IMR-90 (cell line): ENCODE measurements at regions not wholly inside any gene's neighbourhood (a gene's known extent, or its start where the extent isn't known, plus 50 kb on each side); places are given as distances from the start of the nearest gene placed in this dataset.

ENCODE experiments used
- ATAC-seq: fragments of 200-7000 bp; cut with Tn5 transposase; 2 replicates; pipeline ENCODE4 v1.9.1; 2020; ENCODE audit warnings: low read depth, mild to moderate bottlenecking, moderate library complexity
- BruUV-seq: library from RNA; stranded (reverse); fragments of 400-500 nt; replicated peaks from 2 replicates; lab custom pipeline; 2021; lab: Mats Ljungman, UMichigan
- CTCF ChIA-PET: fragments of 300-600 bp; formaldehyde crosslinking; extraction: SDS; loops from one replicate; lab custom pipeline; 2021; ENCODE audit warnings: antibody characterized with exemption; lab: Yijun Ruan, JAX
- POLR2A ChIA-PET: fragments of 300-600 bp; sonication (Branson Sonifier 250); formaldehyde crosslinking; loops from one replicate; lab custom pipeline; 2022; ENCODE audit warnings: antibody characterized with exemption; ENCODE audit not compliant: unreplicated experiment; lab: Charles Lee
- DNase-seq: peaks from one replicate; pipeline ENCODE4 v3.0.0; 2013
- H2AFZ ChIP-seq: replicated peaks from 2 replicates; pipeline ENCODE3; 2013; ENCODE audit warnings: low read length, mild to moderate bottlenecking; ENCODE audit not compliant: poor library complexity
- H2AK5ac ChIP-seq: 2 replicates; pipeline ENCODE4 v1.6.1; 2013; ENCODE audit warnings: low read depth, low read length, inconsistent platforms
- H2AK9ac ChIP-seq: replicated peaks from 2 replicates; pipeline ENCODE3; 2013; ENCODE audit warnings: mild to moderate bottlenecking, low read depth, low read length, moderate library complexity; ENCODE audit not compliant: poor library complexity
- H2BK120ac ChIP-seq: 2 replicates; pipeline ENCODE4 v1.6.1; 2013; ENCODE audit warnings: low read depth, low read length, inconsistent platforms
- H2BK15ac ChIP-seq: 3 replicates; pipeline ENCODE4 v1.6.1; 2013; ENCODE audit warnings: low read depth, low read length, inconsistent platforms
- H2BK20ac ChIP-seq: 2 replicates; pipeline ENCODE4 v1.6.1; 2013; ENCODE audit warnings: low read depth, mild to moderate bottlenecking, inconsistent platforms, low read length, moderate library complexity
- H2BK5ac ChIP-seq: 2 replicates; pipeline ENCODE4 v1.6.1; 2013; ENCODE audit warnings: mild to moderate bottlenecking, low read depth, low read length, inconsistent platforms; ENCODE audit not compliant: poor library complexity, severe bottlenecking
- H3K14ac ChIP-seq: replicated peaks from 2 replicates; pipeline ENCODE4 v1.6.1; 2013; ENCODE audit warnings: low read depth, low read length, inconsistent platforms
- H3K18ac ChIP-seq: 2 replicates; pipeline ENCODE4 v1.6.1; 2013; ENCODE audit warnings: low read depth, low read length, control low read depth
- H3K23ac ChIP-seq: 2 replicates; pipeline ENCODE4 v1.6.1; 2013; ENCODE audit warnings: low read depth, low read length, inconsistent platforms
- H3K27ac ChIP-seq: 2 replicates; pipeline ENCODE4 v1.5.1; 2013; ENCODE audit warnings: mild to moderate bottlenecking, control low read depth, low read length; ENCODE audit not compliant: insufficient read depth
- H3K27me3 ChIP-seq: 2 replicates; pipeline ENCODE4 v1.6.1; 2013; ENCODE audit warnings: low read length; ENCODE audit not compliant: control insufficient read depth, insufficient read depth
- H3K36me3 ChIP-seq: 2 replicates; pipeline ENCODE4 v1.6.1; 2013; ENCODE audit warnings: low read length, mixed read lengths; ENCODE audit not compliant: control insufficient read depth, insufficient read depth
- H3K4ac ChIP-seq: 2 replicates; pipeline ENCODE4 v1.6.1; 2013; ENCODE audit warnings: low read depth, low read length, inconsistent platforms
- H3K4me1 ChIP-seq: 2 replicates; pipeline ENCODE4 v1.6.1; 2013; ENCODE audit warnings: low read length, mixed read lengths; ENCODE audit not compliant: control insufficient read depth, insufficient read depth
- H3K4me2 ChIP-seq: 2 replicates; pipeline ENCODE4 v1.6.1; 2013; ENCODE audit warnings: low read depth, mild to moderate bottlenecking, control low read depth, low read length, moderate library complexity
- H3K4me3 ChIP-seq: 2 replicates; pipeline ENCODE4 v1.5.1; 2013; ENCODE audit warnings: low read depth, mild to moderate bottlenecking, control low read depth, low read length, moderate library complexity; ENCODE audit not compliant: insufficient read depth
- H3K56ac ChIP-seq: 2 replicates; pipeline ENCODE4 v1.6.1; 2013; ENCODE audit warnings: low read length, inconsistent platforms; ENCODE audit not compliant: insufficient read depth; ENCODE audit errors: extremely low read depth
- H3K79me1 ChIP-seq, 2 experiments: 2 replicates each; pipeline ENCODE4 v1.6.1; 2013; ENCODE audit warnings: low read length in 2 of 2, inconsistent platforms in 1 of 2, low read depth in 1 of 2
- H3K9ac ChIP-seq: 2 replicates; pipeline ENCODE4 v1.6.1; 2013; ENCODE audit warnings: low read depth, low read length, control low read depth
- H3K9me1 ChIP-seq: 2 replicates; pipeline ENCODE4 v1.6.1; 2013; ENCODE audit warnings: low read length, inconsistent platforms; ENCODE audit not compliant: insufficient read depth
- H3K9me3 ChIP-seq: 2 replicates; pipeline ENCODE4 v1.6.1; 2013; ENCODE audit warnings: low read length; ENCODE audit not compliant: control insufficient read depth, insufficient read depth
- H4K20me1 ChIP-seq: 2 replicates; pipeline ENCODE4 v1.6.1; 2013; ENCODE audit warnings: low read length, inconsistent platforms; ENCODE audit not compliant: insufficient read depth
- H4K5ac ChIP-seq: 2 replicates; pipeline ENCODE4 v1.6.1; 2013; ENCODE audit warnings: mild to moderate bottlenecking, low read depth, low read length, control low read depth
- H4K8ac ChIP-seq, 2 experiments: 2 replicates each; pipeline ENCODE4 v1.6.1; 2013; ENCODE audit warnings: low read depth in 2 of 2, low read length in 2 of 2, control low read depth in 1 of 2, inconsistent platforms in 1 of 2
- H4K91ac ChIP-seq: 2 replicates; pipeline ENCODE4 v1.6.1; 2013; ENCODE audit warnings: low read depth, low read length, inconsistent platforms; ENCODE audit not compliant: insufficient read depth
- BHLHE40 ChIP-seq: fragments of 150-350 bp; IDR thresholded peaks from 2 replicates; pipeline ENCODE4 v1.6.1; 2016; ENCODE audit warnings: mild to moderate bottlenecking, low read depth, low read length
- CEBPB ChIP-seq: IDR thresholded peaks from 2 replicates; pipeline ENCODE4 v1.6.1; 2012; ENCODE audit warnings: low read depth, low read length, improper control_type of control experiment
- CHD1 ChIP-seq: IDR thresholded peaks from 2 replicates; pipeline ENCODE4 v1.6.1; 2012; ENCODE audit warnings: low read depth, low read length, improper control_type of control experiment
- CTCF ChIP-seq: conservative IDR thresholded peaks from 2 replicates; pipeline ENCODE4 v1.5.1; 2012; ENCODE audit warnings: mild to moderate bottlenecking, low read depth, low read length, improper control_type of control experiment
- ELK1 ChIP-seq: fragments of 150-350 bp; IDR thresholded peaks from 2 replicates; pipeline ENCODE4 v1.6.1; 2016; ENCODE audit warnings: low read depth, mild to moderate bottlenecking, low read length, moderate library complexity, borderline replicate concordance
- FOS ChIP-seq: fragments of 150-350 bp; IDR thresholded peaks from 2 replicates; pipeline ENCODE4 v1.6.1; 2016; ENCODE audit warnings: low read depth, low read length
- MAFK ChIP-seq: IDR thresholded peaks from 2 replicates; pipeline ENCODE4 v1.6.1; 2012; ENCODE audit warnings: low read depth, low read length, improper control_type of control experiment
- MAZ ChIP-seq: IDR thresholded peaks from 2 replicates; pipeline ENCODE4 v1.6.1; 2012; ENCODE audit warnings: low read depth, mild to moderate bottlenecking, low read length, improper control_type of control experiment, moderate library complexity, borderline replicate concordance
- MXI1 ChIP-seq: IDR thresholded peaks from 2 replicates; pipeline ENCODE4 v1.6.1; 2012; ENCODE audit warnings: low read depth, mild to moderate bottlenecking, low read length, moderate library complexity, borderline replicate concordance
- NFE2L2 ChIP-seq: fragments of 150-350 bp; IDR thresholded peaks from 2 replicates; pipeline ENCODE4 v1.6.1; 2016; ENCODE audit warnings: low read depth, mild to moderate bottlenecking, low read length
- POLR2A ChIP-seq: IDR thresholded peaks from 2 replicates; pipeline ENCODE4 v1.6.1; 2012; ENCODE audit warnings: mild to moderate bottlenecking, low read depth, low read length
- RAD21 ChIP-seq: IDR thresholded peaks from 2 replicates; pipeline ENCODE4 v1.6.1; 2012; ENCODE audit warnings: low read length, improper control_type of control experiment
- RCOR1 ChIP-seq: IDR thresholded peaks from 2 replicates; pipeline ENCODE4 v1.6.1; 2012; ENCODE audit warnings: mild to moderate bottlenecking, low read length, improper control_type of control experiment; ENCODE audit not compliant: insufficient replicate concordance
- RFX5 ChIP-seq: IDR thresholded peaks from 2 replicates; pipeline ENCODE4 v1.8.0; 2012; ENCODE audit warnings: low read depth, mild to moderate bottlenecking, low read length, moderate library complexity
- SMC3 ChIP-seq: fragments of 150-350 bp; IDR thresholded peaks from 2 replicates; pipeline ENCODE4 v1.6.1; 2016; ENCODE audit warnings: low read depth, mild to moderate bottlenecking, antibody characterized with exemption, low read length, moderate library complexity
- USF2 ChIP-seq: fragments of 150-350 bp; IDR thresholded peaks from 2 replicates; pipeline ENCODE4 v1.6.1; 2017; ENCODE audit warnings: mild to moderate bottlenecking, antibody characterized with exemption, low read length, low read depth
- WGBS, 2 experiments: methylation state at CpG; one replicate each; pipeline versions ENCODE4 v1.1.5 to v1.1.7; 2013; ENCODE audit warnings: missing lambda C conversion rate in 2 of 2; ENCODE audit not compliant: insufficient read length in 1 of 2; ENCODE audit errors: extremely low coverage in 2 of 2; 5-methylcytosine and 5-hydroxymethylcytosine counted together
- dilution Hi-C: fragments of 300-500 bp; cut with HindIII; formaldehyde crosslinking; loops from one replicate; pipeline ENCODE4 v1.14.3; 2018; ENCODE audit warnings: low sequenced_read_pairs; ENCODE audit not compliant: unreplicated experiment
- in situ Hi-C: fragments of 300-500 bp; cut with MboI; formaldehyde crosslinking; loops from 3 replicates; pipeline ENCODE4 v1.14.3; 2019; ENCODE audit warnings: low sequenced_read_pairs, inconsistent platforms, mixed read lengths
- intact Hi-C: fragments of 100-400 bp; cut with micrococcal nuclease; formaldehyde crosslinking; loops from 2 replicates; pipeline ENCODE4 v1.10.0; 2022

- POLR2A ChIA-PET: no interaction called here
- Histone ChIP-seq H4K5ac (no peak overlapping the region), H3K4me1 (no peaks in the 10 kb centered on the region), H3K36me3 (no peaks in the 10 kb centered on the region), H3K4me2 (no peak overlapping the region), H2AK5ac (no peak overlapping the region), H3K9me3 (no peaks in the 10 kb centered on the region), H3K4ac (no peak overlapping the region), H2BK20ac (no peak overlapping the region), H3K9me1 (no peaks in the 10 kb centered on the region), H3K4me3 (no peak overlapping the region), H2BK15ac (no peak overlapping the region), H4K20me1 (no peaks in the 10 kb centered on the region), H2BK120ac (no peak overlapping the region), H3K27me3 (no peaks in the 10 kb centered on the region; the same call in 1 of the 2 replicates), H3K18ac (no peak overlapping the region), H3K14ac (no peak overlapping the region), H3K23ac (no peak overlapping the region), H3K9ac (no peak overlapping the region), H3K79me1 (no peaks in the 10 kb centered on the region), H3K27ac (no peak overlapping the region), H4K8ac (no peak overlapping the region), H2BK5ac (no peak overlapping the region), H2AFZ (peak overlapping the region; percentile 2), H4K91ac (no peak overlapping the region), H3K56ac (no peak overlapping the region), H2AK9ac (no peak overlapping the region)
- TF ChIP-seq POLR2A (no peak), SMC3 (no peak), ELK1 (no peak), MAFK (no peak), MAZ (no peak), RFX5 (no peak), CEBPB (no peak), RCOR1 (no peak), BHLHE40 (no peak), RAD21 (no peak), MXI1 (no peak), NFE2L2 (no peak), CTCF (no peak), CHD1 (no peak), FOS (no peak), USF2 (no peak)
- intact Hi-C loops (no loop called here), in situ Hi-C loops (no loop called here), dilution Hi-C loops (no loop called here)
- CTCF ChIA-PET: no interaction called here
- DNase-seq (no peak), ATAC-seq (no peak)
- 53% methylated on average over 2 of the region's 5 CpGs; no CpG with 5 or more reads in 1 of the 2 experiments for WGBS, 2 experiments
- no TSS peak for BruUV-seq
Observed at GRCh38 chr10:118407777-118408176, 65.7 kb upstream of the FAM204A start.
